DOHH2 (cell line): ENCODE measurements at regions not wholly inside any gene's neighbourhood (a gene's known extent, or its start where the extent isn't known, plus 50 kb on each side); places are given as distances from the start of the nearest gene placed in this dataset.

Experiments used
- CTCF ChIP-seq: fragments of 200-600 bp; sonication (generic); IDR thresholded peaks from one replicate; pipeline ENCODE4 v1.5.1; 2014; ENCODE audit warnings: antibody characterized with exemption, mild to moderate bottlenecking, low read depth, low read length; ENCODE audit not compliant: poor library complexity, severe bottlenecking
- EZH2phosphoT487 ChIP-seq: fragments of 200-600 bp; sonication (generic); IDR thresholded peaks from 2 replicates; pipeline ENCODE4 v1.6.1; 2017; ENCODE audit warnings: borderline replicate concordance, mild to moderate bottlenecking, antibody characterized with exemption, low read length, moderate library complexity, mixed read lengths

DNA sequence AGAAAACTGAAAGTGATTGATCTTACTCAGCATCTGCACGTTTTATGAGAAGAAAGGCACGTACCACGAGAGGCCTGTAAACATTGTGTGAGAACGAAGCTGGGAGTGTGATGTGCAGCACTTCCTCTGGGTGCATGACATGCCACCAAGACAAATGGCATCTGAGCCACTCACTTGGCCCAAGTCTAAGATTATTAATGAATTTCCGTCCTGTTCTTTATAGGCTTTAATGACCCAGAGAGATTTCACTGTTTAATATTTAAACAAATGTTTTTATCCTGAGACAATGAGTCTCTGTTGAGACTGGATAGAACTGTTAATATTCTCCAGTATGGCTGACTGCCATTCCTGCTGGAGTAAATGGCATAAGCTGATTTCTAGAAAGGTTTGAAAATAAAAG is 172.6 kb upstream of the PHACTR1 start:
- no peak for TF ChIP-seq CTCF
- TF ChIP-seq EZH2phosphoT487, result no peak
